Activated CD8-positive, alpha-beta memory T cell treated with anti-CD3 and anti-CD28 coated beads for 36 hours (primary cell): ENCODE measurements at regions not wholly inside any gene's neighbourhood (a gene's known extent, or its start where the extent isn't known, plus 50 kb on each side); places are given as distances from the start of the nearest gene placed in this dataset.
"Not testable (repeated sequence)": the region's sequence is repeated elsewhere in the genome, so short reads cannot be mapped to it uniquely, and the experiment has no call there.

Experiments used
- CTCF ChIA-PET: fragments of 350-600 bp; sonication (Branson Sonifier 250); formaldehyde crosslinking; loops from one replicate; lab custom pipeline; 2021; ENCODE audit warnings: antibody characterized with exemption; lab: Charles Lee
- POLR2A ChIA-PET: fragments of 350-600 bp; sonication (Branson Sonifier 250); formaldehyde crosslinking; loops from one replicate; lab custom pipeline; 2021; ENCODE audit warnings: antibody characterized with exemption; lab: Charles Lee

DNA sequence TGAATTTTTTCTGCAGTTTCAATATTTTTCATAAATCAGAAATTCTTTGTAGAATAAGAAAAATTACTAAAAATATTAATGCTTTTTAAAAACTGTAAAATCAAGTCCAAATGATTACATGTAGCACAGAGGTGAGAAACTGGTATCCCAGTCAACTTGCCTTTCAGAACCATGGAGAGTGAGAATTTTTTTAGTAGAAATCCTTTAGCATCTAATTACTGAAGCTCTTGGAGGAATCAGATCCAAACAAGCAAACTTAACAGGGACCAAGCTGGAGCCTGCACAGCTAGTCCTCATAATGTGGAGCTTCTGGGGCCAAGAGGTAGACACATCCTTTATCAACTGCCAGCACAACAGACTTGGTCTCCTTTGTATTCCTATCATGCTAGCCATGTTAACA lies 724.5 kb downstream of the TFAP2A start:
- POLR2A ChIA-PET, result no interaction called here
- CTCF ChIA-PET, result no interaction called here

DNA sequence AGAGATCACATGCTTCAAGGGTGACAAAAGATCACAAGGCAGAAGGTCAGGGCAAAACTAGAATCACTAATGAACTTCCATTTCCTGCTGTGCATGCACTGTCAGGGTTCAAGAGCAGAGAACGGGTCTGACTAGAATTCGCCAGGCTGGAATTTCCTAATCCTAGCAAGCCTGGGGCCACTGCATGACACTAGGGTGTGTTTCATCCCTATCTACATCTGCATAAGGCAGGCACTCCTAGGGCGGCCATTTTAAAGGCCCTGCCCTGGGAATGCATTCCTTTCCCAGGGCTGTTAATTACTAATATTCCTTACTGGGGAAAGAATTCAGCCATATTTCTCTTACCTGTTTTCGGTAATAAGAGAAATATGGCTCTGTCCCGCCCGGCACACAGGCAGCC lies 734.1 kb downstream of the TFAP2A start:
- POLR2A ChIA-PET, CTCF ChIA-PET: not testable (repeated sequence)

DNA sequence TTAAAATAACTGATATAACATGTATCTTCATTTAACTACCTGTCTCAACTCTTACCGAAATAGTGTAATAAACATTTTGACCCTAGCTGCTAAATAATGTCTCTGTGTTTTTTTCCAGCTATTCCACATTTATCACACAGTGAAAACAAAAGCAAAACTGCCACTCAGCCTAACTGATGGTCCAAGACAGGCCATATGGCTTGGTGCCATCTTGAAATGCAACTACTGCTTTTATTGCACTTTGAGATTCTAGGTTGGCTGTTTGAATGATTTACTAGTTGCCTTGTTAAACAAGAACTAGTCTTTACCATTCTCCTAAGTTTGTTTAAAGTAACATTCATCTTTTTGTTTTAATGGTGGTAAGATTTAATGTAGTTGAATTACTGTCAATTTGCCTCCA lies 739.8 kb downstream of the TFAP2A start:
- POLR2A ChIA-PET, result no interaction called here
- CTCF ChIA-PET, result no interaction called here

DNA sequence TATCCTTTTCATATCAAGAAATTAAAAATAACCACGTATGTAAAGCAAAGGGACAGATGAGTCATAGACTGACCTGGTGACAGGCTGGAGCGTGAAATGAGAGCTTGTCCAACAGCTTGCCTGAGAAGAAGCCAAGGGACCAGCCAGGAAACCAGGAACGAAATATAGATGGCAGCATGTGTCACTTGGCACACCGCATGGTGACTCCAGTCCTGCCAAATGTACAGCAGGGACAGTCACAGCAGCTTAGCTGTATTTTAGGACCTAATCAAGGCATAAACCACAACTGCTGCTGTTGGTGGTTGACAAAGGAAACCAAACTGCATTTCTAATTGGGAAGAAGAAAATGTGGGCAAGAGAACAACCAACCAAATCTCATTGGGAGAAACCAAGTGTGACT lies 755.0 kb downstream of the TFAP2A start:
- POLR2A ChIA-PET, result no interaction called here
- CTCF ChIA-PET, result no interaction called here

DNA sequence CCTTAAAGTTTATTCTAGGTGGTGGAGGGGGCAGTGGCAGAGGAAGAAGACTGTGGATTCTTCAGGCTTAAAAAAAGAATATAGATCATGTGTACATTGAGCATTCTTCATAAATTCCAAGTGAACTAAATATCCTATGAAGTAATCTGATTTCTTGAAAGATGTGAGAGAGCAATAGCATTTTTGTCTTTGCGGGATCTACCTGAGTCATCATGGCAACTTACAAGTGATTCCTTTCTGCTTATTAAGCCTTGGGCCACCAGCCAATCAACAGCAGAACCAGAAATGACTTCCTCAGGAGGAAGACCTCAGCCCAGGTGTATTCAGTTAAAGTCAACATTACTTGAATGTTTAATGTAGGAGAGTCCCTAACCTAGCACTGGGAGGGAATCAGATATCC lies 756.9 kb downstream of the TFAP2A start:
- ChIA-PET CTCF (no interaction called here), POLR2A (no interaction called here)

DNA sequence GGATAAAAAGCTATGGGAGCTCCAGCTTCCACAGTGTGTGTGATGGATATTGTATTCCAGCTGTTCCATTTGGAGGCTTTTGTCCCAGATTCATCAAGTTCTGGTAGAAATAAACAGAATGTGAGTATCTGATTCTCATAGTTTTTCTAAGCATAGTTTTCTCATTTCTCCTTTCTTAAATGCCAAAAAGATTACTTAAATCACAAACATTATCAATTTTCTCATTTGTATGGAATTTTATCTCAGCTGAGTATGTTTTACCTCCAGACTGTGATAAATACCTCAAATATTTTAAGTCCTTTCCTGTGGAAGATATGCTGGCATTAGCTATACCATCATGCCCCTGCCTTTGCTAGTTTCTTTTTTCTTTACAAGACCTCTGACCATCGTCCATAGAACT lies 767.3 kb downstream of the TFAP2A start:
- POLR2A ChIA-PET, result no interaction called here
- CTCF ChIA-PET, result no interaction called here

DNA sequence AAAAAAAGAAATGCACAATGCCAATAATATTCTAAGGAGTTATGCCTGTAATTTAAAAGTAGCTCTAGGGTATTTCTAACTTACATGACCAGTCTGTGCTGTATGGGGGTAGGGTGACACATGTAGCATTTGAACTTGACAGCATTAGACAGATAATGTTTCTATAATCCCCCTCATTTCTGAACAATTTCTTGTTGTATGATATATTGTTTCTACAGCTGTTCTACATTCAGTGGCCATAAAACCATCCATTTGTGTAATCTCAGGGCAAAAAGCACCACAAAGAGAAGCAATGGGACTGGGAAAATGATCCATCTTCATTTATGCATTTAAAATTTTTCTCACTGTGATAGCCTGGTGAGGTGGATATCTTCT lies 767.8 kb downstream of the TFAP2A start:
- POLR2A ChIA-PET, result no interaction called here
- CTCF ChIA-PET, result no interaction called here

DNA sequence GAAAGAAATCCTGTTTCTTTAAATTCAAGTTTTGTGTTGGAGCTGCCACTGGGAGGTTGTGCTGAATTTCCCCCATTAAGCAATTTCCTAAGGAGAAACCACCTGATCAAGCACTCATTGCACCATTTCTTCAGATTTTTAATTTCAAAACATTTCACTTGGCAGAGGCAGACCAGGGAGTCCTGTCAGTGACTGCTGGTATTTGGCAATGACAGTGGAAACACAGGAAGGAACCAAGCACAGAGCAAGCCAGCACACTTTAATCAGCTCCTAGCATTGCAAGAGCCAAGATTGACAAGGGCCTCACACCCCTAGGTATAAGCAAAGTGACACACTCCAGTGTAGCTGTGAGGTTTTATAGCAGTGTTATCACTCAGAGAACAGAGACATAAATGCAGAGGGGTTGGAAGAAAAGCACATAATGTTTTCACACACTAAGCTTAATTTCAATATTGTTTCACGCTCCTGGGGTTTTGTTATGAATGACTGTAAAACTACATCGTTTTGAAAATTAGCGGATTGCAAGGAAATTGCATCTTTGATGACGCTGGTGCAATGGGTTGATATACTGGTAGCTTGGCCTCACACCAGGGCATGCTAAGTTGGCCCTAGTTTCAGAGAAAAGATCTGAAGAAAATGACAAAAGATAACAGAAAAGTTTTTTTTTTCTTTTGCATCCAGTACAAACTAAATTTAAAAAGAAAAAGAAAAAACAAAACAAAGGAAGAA lies 768.4 kb downstream of the TFAP2A start:
- POLR2A ChIA-PET, result no interaction called here
- CTCF ChIA-PET, result no interaction called here

DNA sequence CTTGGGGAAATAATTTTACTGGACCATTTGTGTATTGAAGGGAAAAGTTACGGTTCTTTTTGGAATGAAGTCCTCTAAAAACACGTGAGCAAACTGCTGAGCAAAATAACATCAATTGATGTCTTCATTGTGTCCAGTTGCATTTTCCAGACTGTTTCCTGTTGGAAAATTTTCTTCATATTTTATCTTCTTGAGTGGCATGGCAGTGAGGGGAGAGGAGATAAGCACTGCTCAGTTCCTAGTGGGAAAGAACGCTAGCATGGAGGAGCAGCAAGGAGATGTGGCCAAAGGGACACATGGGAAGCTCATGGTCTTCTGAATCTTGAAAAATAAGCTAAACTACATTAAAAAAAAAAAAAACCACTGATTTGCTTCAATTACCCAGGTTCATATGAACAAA lies 776.0 kb downstream of the TFAP2A start:
- ChIA-PET CTCF (no interaction called here), POLR2A (no interaction called here)

DNA sequence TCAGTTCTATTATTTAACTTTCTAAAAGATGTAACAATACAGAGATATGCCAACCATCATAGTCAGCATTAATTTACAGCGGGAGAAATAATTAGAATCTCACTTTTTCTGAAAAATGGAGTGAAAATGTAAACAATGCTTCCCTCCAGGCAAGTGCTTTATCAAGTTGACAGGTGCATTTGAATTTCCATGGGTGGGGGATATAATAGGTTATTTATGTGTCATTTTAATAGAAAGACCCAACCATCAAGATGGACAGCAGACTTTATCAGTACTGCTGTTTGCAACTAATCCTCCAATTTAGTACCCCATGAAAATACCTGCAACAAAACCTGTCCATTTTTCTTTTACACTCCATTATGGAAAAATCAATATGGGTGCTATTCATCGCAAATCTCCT lies 780.1 kb downstream of the TFAP2A start:
- ChIA-PET CTCF (no interaction called here), POLR2A (no interaction called here)

DNA sequence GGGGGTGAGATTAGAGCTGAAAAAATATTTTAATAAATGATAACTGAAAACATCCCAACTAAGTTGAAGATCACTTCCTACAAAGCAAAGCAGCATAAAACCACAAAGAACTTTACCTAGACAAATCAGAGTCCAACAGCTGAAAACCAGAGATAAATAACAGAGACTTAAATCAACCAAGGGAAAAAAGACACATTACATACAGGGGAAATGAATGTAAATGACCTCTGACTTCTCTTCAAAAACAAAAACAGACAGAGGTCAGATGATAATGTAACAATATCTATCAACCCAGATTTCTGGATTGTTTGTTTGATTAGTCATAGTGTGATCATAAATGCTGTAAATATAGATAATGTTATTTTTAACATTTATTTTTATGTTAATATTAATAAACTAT lies 782.8 kb downstream of the TFAP2A start:
- POLR2A ChIA-PET, result no interaction called here
- CTCF ChIA-PET, result no interaction called here

DNA sequence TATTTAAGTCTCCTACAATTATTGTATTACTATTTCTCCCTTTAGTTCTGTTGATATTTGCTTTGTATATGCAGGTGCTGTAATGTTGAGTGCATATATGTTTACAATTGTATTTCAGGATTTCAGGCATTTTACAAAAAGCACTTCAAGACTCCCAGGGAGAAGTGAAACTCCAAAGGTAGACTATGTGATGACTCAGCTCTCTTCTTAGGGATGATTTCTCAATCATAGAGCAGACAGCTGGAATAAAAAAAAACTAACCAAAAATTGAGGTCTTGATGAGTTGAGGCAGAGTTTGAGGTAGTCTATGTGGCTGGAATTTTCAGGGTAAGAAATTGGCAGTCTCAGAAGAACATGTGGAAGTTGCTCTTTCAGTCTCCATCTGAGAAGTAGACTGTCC lies 786.1 kb downstream of the TFAP2A start:
- ChIA-PET CTCF (no interaction called here), POLR2A (no interaction called here)

DNA sequence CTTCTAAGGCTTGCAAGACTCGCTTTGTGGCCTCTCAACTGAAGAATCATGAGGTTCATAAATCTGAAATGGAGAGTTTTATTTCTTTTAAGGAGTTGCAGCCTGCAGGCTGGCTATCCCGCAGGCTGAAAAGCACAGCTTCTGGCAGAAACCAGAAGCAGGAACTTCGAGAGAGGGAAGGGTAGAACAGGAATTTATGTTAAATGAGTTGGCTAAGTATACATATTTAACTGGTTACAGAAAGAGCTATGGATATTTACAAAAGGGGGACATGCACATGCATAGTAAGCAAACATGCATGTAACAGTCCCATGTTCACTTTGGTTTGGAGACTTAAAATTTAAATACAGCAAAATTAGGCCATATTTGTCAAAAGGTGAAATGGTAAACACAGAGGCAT lies 787.0 kb downstream of the TFAP2A start:
- ChIA-PET CTCF (no interaction called here), POLR2A (no interaction called here)

DNA sequence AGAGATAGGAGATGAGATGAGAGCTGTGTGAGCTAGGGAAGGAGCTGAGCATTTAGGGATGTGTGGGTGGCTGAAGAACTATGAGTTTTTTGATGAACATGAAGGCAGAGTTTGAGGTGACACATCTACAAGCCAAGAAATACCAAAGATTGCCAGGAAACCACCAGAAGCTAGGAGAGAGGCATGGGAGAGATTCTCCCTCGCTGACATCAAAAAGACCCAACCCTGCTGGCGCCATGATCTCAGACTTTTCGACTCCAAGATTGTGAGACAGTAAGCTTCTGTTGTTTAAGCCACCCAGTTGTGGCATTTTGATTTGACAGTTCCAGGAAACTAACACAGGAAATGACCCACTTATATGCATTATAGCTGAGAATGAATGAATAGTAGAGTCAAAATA lies 790.9 kb downstream of the TFAP2A start:
- ChIA-PET POLR2A (no interaction called here), CTCF (no interaction called here)

DNA sequence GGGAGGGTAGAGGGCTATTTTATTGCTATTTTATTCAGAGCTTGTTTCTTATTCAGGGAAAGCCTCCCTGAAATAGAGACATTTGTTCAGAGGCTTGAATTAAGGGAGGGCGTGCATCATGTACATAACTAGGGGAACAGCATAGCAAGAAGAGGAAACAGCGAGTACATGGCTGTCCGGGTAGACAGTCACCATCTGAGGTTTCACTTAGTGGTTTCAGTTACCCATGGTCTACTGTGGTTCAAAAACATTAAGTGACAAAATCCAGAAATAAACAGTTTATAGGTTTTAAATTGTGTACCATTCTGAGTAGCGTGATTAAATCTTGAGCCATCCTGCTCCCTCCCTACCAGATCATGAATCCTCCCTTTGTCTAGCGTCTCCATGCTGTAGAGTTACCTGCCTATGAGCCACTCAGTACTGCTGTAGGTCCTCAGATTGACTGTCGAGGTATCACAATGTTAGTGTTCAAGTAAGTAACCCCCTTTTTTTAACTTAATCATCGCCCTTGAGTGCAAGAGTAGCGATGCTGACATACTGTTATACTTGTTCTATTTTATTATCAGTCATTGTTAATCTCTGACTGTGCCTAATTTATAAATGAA lies 791.5 kb downstream of the TFAP2A start:
- ChIA-PET CTCF (no interaction called here), POLR2A (no interaction called here)

DNA sequence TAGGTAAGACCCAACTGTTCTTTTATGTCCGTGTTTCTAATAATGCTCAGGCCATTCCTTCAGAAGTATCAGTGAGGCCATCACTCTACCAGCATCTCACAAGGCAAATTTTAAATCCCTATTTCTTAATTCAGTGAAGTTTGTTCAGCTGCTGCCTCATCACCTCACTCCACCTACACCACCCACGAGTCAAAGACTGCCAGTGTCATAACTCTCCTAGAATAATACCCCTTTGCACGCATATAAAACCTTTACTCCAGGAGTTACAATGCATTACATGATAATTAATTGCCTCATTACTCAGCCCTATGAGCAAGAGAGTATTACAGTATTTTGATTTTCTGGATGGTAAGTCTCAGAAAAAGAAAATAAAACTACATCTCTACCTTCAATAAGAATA lies 793.6 kb downstream of the TFAP2A start:
- CTCF ChIA-PET, result no interaction called here

DNA sequence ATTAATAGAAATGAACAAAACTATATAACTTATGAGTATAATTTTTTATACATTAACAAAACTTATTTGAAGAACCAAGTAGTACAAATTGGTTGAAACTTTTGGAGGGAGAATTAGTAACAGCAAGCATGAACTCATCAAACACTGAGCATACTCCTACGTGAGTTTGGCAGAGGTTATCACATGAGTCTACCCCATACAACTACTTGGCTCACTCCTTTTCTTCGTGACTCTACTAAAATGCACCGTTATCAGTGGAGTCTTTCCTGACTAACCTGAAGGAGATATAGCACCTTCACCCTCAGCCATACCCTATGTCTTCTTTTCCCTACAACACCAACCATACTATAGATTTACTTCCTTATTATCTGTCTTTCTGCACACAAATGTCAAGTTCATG lies 794.2 kb downstream of the TFAP2A start:
- ChIA-PET POLR2A (no interaction called here), CTCF (no interaction called here)

More for the DNA sequence above, 793.6 kb downstream of the TFAP2A start:
- POLR2A ChIA-PET, result no interaction called here

DNA sequence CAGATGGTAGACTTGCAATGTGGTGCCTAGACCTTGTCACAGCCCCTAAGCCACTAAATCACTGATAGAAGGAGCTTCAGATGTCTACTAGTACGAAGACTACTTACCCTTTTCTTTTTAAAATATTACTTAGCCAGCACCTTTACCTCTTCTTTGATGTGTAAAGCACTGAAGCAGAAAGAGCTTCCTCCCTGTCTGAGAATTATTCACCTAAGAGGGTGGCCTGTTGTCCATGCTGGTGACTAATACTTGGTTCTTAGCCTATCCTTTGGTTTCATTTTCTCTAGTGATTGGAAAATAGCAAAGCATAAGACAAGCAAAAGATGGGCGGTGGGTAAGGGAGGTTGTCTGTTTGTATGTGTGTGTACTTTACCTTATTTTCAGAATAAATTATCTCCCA lies 794.6 kb downstream of the TFAP2A start:
- ChIA-PET CTCF (no interaction called here), POLR2A (no interaction called here)

DNA sequence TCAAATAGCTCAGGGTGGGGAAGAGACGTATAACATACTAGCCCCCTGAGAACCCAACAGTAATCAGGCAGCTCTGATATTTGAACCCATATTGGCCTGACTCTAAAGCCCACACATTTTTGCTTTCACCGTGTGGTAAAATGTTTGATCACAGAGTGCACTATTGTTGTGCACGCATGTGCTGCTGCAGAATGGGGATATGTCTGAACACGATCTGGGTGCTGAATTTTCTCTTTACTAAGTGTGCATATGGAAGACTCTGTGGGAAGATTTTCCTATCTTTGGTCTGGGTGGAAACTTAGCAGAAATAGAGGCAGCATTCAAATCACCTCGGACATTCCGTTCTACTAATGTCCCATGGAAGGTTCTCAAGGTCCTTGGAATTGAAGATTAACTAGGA lies 800.1 kb downstream of the TFAP2A start:
- ChIA-PET CTCF (no interaction called here), POLR2A (no interaction called here)

DNA sequence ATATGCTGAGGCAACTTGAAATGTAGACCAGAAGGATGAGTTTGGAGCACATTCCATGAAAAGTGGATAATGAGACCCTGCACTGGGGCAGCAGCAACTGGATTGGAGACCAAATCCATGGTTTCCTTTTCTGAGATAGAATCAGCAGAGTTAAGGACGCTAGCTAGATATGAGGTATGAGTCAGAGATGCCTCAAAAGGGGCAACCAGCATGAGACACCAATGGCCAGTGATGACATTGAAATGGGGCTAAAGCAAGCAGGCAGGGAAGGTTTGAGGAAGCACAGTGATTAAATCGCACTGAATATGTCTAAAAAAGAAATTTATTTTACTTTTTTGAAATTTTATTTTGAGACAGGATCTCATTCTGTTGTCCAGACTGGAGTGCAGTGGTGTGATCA lies 802.4 kb downstream of the TFAP2A start:
- ChIA-PET POLR2A (no interaction called here), CTCF (no interaction called here)

DNA sequence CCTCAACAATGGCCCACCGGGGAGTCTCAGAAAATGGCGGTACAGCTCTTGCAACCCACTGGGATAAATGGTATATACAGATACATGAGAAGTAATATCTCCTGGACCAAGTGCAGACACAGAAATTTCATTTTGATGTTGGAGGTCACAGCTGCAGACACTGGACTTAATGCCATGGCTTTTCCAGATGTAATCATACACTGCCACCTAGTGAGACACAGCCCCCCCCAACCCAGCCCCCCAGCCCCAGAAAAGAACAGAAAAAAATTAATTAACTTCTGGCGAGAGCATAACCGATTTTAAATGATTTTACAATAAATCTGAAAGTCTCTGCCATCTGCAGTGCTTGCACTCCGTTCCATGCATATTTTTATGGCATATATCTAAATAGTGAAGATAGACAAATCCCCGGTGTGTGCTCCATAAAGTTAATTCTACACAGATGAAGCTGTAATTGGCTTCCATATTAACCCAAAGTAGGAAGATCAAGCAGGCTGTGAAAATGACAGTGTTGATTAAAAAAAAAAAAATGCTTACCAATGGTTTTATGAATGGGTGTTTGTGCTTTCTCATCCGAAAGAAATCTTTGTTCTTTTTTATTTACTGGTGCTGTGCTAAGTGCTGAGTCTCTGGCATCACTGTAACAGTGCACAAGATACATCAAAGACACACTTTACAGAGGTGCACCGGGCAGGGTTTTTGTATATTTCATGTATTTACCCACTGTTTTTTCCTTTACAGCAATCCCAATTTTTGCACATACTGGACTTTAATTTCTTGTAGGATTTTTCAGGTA lies 804.1 kb downstream of the TFAP2A start:
- POLR2A ChIA-PET, result no interaction called here
- CTCF ChIA-PET, result no interaction called here
